ENCODE measurements at regions not wholly inside any gene's neighbourhood (a gene's known extent, or its start where the extent isn't known, plus 50 kb on each side); places are given as distances from the start of the nearest gene placed in this dataset.

DNA sequence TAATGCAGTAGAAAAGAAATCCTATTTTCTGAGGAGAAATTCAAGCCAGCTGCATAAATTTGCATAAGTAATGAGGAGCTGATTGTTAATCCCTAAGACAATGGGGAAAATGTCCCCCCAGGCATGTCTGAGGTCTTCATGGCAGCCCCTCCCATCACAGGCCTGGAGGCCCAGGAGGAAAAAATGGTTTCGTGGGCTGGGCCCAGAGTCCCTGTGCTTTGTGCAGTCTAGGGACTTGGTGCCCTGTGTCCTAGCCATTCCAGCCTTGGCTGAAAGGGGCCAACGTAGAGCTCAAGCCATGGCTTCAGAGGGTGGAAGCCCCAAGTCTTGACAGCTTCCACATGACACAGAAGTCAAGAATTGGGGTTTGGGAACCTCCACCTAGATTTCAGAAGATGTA, 357.5 kb downstream of the SPATA31D1 start:
- TF ChIP-seq, protein P1, sequence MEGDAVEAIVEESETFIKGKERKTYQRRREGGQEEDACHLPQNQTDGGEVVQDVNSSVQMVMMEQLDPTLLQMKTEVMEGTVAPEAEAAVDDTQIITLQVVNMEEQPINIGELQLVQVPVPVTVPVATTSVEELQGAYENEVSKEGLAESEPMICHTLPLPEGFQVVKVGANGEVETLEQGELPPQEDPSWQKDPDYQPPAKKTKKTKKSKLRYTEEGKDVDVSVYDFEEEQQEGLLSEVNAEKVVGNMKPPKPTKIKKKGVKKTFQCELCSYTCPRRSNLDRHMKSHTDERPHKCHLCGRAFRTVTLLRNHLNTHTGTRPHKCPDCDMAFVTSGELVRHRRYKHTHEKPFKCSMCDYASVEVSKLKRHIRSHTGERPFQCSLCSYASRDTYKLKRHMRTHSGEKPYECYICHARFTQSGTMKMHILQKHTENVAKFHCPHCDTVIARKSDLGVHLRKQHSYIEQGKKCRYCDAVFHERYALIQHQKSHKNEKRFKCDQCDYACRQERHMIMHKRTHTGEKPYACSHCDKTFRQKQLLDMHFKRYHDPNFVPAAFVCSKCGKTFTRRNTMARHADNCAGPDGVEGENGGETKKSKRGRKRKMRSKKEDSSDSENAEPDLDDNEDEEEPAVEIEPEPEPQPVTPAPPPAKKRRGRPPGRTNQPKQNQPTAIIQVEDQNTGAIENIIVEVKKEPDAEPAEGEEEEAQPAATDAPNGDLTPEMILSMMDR (IDR thresholded peaks at IDR 0.05), result no peak
- TF ChIP-seq, protein P2, sequence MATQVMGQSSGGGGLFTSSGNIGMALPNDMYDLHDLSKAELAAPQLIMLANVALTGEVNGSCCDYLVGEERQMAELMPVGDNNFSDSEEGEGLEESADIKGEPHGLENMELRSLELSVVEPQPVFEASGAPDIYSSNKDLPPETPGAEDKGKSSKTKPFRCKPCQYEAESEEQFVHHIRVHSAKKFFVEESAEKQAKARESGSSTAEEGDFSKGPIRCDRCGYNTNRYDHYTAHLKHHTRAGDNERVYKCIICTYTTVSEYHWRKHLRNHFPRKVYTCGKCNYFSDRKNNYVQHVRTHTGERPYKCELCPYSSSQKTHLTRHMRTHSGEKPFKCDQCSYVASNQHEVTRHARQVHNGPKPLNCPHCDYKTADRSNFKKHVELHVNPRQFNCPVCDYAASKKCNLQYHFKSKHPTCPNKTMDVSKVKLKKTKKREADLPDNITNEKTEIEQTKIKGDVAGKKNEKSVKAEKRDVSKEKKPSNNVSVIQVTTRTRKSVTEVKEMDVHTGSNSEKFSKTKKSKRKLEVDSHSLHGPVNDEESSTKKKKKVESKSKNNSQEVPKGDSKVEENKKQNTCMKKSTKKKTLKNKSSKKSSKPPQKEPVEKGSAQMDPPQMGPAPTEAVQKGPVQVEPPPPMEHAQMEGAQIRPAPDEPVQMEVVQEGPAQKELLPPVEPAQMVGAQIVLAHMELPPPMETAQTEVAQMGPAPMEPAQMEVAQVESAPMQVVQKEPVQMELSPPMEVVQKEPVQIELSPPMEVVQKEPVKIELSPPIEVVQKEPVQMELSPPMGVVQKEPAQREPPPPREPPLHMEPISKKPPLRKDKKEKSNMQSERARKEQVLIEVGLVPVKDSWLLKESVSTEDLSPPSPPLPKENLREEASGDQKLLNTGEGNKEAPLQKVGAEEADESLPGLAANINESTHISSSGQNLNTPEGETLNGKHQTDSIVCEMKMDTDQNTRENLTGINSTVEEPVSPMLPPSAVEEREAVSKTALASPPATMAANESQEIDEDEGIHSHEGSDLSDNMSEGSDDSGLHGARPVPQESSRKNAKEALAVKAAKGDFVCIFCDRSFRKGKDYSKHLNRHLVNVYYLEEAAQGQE (IDR thresholded peaks at IDR 0.05), result no peak
- TF ChIP-seq SMC3 (IDR thresholded peaks at IDR 0.05), result no peak
- no peak for TF ChIP-seq EP300 (IDR thresholded peaks at IDR 0.05)
- no peak for TF ChIP-seq CEBPB (IDR thresholded peaks at IDR 0.05)
- TF ChIP-seq MAZ (IDR thresholded peaks at IDR 0.05; ENCODE audit: borderline replicate concordance, low read depth, low read length), result no peak
- TF ChIP-seq CHD4 (IDR thresholded peaks at IDR 0.05; ENCODE audit: borderline replicate concordance), result no peak
- no peak for TF ChIP-seq CHD2 (IDR thresholded peaks at IDR 0.05; ENCODE audit: low read length, partially characterized antibody)
- TF ChIP-seq ZFP36 (IDR thresholded peaks at IDR 0.05; ENCODE audit: borderline replicate concordance, partially characterized antibody), result peak; percentile 96
- no peak for TF ChIP-seq MYC (IDR thresholded peaks at IDR 0.05; ENCODE audit: borderline replicate concordance, low read length)

Data from A549 (cell line).